ENCODE measurements at regions not wholly inside any gene's neighbourhood (a gene's known extent, or its start where the extent isn't known, plus 50 kb on each side); places are given as distances from the start of the nearest gene placed in this dataset.
"Not testable (repeated sequence)": the region's sequence is repeated elsewhere in the genome, so short reads cannot be mapped to it uniquely, and the experiment has no call there.

DNA sequence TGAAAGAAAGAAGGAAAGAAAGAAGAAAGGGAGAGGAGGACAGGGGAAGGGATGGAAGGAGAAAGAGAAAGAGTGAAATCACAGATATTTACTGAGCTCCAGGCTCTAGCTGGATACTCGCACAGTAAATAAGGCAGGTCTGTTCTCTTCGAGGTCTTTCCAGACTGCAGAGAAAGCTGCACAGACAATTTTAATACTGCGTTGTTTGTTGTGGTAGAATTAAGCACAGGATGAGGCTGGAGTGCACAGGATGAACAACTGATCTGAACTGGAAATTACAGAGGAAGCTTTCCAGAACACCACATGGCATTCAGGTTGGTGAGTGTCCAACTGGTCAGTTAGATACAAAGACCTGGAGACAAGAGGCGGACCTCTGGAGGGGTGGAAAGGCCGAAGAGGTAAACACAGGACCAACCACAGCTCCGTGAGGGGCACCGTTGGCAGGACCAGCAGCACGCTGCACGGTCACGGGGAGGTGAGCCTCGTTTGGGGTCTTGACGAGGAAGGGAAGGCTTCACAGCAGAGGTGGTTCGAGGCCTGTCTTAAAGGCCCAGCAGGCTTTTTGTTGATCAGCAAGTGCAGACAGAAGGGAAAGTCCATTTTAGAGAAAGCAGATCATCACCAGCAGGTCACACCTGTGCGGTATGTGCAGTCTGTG is 121.7 kb downstream of the ATP6V0E2 start:
- DNase-seq (ENCODE audit: low read depth) = not testable (repeated sequence)

DNA sequence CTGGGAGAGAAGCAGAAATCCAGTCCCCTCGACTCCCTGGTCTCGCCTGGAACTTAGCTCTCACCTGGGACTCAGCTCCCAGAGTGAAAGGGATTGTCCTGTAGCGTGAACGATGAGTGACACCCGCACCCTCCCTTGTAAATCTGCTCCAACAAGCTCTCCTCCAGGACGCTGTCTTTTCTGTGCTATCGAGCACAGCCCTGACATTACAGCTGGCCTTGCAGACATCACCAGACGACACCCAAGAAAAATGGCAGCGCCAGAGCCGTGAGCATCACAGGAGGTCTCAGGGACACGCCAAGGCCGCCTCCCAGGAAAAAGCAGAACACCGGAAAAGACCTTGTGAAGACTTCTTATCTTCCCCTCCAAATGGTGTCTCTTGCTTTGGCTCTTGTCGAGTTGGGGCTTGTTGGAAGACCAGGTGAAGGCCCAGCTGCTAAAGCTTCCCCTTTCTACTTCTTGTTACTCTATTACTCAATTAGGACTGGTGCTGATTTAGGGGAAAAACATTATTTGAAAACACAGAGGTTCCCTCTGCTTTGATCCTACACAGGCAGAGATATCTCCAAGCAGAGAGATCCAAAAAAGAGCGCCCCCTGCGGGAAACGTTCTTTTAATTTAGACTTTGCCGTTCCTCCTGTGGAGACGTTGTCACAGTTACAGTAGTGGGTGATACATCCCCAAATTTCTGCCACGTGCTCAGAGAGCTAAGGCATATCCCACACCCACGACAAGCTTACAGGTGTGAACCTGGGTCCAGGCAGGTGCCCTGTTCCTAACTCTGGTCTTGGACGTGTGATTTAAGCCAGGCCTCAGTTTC is 127.2 kb downstream of the ATP6V0E2 start:
- not testable (repeated sequence) for DNase-seq (ENCODE audit: low read depth)

DNA sequence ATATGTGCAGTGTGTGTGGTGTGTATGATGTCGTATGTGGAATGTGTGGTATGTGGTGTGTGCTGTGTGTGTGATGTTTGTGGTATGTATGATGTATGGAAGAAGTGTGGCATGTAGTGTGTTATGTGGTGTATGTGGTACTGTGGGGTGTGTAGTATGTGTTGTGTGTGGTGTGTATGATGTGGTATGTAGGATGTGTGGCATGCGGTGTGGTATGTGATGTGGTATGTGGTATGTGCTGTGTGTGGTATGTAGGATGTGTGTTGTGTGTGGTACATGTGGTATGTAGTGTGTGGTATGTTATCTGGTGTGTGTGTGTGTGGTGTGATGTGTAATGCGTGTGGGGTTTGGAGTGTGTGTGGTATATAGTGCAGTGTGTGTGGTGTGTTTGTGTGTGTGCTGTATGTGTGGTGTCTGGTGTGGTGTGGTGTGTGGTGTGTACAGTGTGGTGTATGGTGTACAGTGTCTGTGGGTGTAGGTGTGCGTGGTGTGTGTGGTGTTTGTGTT is 129.6 kb downstream of the ATP6V0E2 start:
- DNase-seq (ENCODE audit: low read depth) = no peak

DNA sequence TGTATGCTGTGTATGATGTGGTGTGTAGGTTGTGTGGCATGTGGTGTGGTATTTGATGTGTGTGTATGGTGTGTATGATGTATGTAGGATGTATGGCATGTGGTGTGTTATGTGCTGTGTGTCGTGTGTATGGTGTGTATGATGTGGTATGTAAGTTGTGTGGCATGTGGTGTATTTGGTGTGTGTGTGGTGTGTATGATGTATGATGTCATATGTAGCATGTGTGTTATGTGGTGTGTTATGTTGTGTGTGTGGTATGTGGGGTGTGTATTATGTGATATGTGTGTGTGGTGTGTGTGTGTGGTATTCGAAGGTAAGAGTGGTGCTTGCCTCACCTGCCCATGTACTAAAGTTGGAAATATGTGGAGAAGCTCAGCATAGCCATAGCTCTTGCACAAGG is 130.2 kb downstream of the ATP6V0E2 start:
- not testable (repeated sequence) for DNase-seq (ENCODE audit: low read depth)

DNA sequence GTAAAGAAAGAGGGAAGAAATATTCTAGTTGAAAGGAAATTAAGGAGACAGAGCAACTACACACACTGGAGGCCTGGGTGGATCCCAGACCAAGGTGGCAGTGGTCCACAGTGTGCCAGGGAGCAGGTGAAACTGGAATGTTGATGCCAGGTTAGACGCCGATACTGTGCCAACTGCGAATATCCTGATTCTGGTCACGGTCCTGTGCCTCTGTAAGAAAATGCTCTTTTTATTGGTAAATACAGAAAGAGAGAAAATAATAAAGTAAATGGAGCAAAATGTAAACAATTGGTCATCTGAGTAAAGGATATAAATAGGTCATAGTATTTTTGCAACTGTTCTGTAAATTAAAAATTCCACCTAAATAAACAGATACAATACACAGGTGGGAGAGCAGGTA is 131.1 kb downstream of the ATP6V0E2 start:
- DNase-seq (ENCODE audit: low read depth) = not testable (repeated sequence)

DNA sequence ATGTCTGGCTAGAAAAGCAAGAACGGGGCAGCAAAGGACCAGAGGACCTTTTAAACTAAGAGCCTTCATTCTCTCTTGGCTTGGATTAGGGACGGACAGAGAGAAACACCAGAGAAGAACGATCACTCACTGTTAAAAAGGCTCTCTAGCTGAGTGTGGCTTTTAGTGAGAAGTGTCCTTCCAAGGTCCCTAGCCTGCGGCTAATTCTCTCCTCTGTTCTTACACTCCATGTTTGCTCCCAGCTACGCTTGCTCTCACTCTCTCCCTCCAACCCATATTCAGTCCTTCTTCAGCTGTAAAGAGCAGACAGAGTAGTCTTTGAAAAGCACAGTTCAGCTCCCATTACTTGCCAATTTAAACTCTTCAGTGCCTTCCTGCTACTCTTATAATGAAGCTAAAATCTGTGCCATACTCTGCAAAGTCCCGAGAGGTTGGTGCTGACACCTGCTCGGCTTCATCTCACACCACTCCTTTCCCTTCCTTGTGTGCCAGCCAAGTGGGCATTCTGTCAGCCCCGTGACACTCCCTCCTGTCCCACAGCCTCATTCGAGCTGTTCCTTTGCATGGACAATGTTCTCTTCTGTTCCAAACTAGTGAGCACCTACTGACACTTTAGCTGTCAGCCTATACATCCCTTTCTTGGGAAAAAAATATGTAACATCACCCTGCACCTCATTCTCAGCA is 136.0 kb downstream of the ATP6V0E2 start:
- not testable (repeated sequence) for DNase-seq (ENCODE audit: low read depth)

DNA sequence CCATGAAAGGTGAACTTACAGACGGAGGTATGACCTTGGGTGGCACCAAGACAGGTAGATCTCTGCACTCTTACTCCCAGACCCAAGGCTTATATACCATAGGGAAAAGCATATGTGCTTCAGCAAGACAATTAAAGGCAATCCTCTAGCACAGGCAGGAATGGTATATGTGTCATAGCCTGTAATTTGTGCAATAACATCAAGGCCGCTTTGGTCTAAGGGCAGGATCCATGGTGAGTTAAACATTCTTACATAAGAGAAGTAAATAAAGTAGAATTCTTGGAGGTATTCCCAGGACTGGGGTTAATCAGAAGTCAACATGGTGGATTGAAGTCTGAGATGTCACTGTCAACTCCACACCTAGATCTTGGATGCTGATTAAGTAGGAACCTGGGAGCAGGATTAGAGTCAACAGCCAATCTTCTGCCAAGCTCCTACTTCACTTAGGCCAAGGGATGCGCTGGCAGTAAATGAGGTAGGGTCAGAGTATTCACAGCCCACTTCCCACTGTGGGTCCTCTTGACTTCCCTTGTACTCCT is 143.0 kb downstream of the ATP6V0E2 start:
- not testable (repeated sequence) for DNase-seq (ENCODE audit: low read depth)

DNA sequence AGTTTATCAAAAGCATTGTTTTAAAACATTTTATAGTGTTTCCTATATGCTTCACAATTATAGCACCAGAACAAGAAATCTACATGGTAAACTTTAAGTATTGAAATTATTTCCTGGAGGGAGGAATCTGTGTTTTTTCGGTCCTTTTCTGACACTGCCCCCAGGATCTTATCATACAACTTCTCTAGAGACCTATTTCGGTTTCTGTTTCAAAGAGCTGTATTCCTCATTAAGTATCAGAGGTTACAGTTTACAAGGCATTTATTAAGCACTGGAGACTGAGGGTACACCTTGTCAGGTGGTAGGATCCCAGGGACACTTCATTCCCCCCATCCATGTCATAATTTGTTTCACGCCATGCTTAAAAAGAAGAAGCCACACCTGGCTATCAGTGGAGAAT is 146.4 kb downstream of the ATP6V0E2 start:
- not testable (repeated sequence) for DNase-seq (ENCODE audit: low read depth)

DNA sequence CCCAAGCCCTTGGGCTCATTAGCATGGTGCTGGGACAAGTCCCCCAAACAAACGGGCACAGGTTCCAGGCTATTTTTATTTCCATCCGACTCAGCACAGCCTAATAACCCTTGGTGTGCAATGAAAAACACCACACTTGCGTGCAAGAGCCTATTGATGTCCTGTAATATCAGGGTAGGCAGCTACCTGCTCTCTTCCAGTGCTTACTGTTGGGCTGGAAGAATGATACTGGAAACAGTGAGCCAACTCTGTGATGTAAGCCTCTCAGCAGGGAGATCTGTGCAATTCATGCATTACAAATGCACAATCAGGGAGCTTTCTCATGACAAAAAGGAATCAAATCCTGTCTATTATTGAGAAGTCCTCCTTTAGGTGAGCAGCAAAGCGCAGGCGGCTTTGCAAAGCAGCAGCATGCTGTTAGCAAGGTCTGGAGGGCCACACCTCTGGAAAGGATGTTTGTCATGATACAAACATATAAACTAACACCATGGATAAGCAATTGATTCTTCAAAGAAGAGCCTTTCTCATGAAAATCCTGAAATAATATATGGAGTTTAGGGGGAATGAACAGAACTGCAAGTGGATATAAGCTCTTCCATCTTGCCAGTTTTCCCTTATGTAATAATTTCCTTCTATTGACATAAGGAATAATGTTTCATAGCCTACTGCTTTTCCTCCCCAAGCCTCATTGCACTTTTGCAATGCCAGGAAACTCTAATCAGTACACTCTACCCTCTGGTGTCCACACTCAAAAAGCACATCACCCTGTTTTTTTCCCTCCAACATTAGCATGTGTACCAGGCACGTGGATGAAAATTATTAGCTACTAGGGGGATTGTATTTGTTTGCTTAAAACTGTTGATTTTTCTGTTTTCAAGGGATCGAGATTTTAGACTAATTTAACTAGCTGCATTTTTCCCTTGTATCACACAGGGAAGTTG is 151.1 kb downstream of the ATP6V0E2 start:
- not testable (repeated sequence) for DNase-seq (ENCODE audit: low read depth)

DNA sequence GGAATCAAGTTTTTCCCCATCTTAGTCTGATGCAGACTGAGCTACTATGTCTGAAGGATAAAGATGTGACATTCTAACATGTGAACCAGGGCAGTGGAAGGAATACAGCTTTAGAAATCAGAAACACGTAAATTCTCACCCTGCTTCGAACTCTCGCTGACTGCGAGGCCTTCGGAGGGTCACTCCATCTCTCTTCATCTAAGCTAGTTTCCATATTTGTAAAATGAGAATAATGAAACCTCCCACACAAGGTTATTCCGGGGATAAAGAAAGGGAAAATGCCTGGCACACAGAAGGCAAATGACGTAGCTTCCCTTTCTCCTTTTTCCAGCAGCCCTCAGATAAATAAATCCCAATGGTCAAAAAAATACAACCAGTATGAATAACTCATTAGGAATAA is 152.0 kb downstream of the ATP6V0E2 start:
- DNase-seq (ENCODE audit: low read depth) = not testable (repeated sequence)

DNA sequence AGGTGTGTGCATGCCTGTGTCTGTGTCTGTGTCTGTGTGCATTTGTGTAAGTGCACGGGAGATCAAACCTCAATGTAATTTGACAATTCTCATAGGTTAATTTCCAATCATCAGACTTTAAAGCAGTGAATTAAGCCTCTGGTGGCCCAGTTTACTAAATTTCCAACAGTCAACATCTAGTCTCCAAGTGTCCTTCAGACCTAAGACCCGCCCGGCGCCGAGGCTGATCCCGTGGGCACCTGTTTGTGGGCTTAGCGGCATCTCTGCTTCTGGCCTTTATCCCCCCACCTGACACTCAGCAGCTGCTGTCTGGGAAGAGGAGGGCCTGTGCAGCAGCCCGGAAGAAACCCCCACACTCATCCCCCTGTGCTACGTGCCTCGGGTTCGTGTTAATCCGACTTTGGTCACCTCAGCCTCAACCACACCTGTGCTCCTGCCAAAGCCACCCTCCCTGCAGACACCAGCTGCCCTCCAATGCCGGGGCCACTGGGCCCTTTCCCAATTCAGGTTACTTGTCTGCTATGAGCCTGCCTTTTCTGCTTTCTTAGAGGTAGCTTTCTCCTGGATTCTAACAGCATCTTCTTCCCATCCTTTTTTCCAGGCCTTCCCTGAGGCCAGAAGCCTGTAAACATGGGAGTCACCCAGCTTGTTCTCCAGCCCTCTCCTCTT is 154.7 kb downstream of the ATP6V0E2 start:
- not testable (repeated sequence) for DNase-seq (ENCODE audit: low read depth)

DNA sequence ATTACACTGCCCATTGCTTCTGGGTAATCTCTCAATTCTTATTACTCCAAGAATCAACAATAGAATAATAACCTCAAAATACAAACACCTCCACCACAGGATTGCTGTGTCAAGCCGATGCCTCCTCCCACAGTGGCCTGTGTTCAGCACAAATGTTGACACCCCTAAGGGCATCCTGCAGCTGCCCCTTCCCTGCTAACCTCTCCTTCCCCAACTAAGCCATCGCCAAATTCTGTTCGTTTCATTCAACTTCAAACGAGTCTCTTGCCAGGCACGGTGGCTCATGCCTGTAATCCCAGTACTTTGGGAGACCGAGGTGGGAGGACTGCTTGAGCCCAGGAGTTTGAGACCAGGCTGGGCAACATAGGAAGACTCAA is 155.2 kb downstream of the ATP6V0E2 start:
- not testable (repeated sequence) for DNase-seq (ENCODE audit: low read depth)

DNA sequence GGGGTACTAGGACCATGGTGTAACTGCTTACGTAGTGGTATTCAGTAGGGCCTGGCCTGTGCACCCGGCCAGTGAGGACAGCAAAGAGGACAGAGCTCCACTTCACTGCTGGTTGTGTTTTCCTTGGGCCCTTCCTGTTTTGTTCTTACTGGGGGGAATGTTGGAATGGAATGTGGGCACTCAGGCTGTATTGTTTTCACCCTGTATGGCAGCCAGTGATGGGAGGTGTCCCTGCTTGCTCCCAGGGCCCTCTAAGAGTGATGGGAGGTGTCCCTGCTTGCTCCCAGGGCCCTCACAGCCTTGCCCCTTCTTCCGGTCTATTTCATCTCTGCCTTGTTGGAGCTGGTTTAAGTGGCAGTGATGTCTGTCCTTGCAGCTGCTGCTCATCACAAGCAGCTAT is 158.0 kb downstream of the ATP6V0E2 start:
- not testable (repeated sequence) for DNase-seq (ENCODE audit: low read depth)

DNA sequence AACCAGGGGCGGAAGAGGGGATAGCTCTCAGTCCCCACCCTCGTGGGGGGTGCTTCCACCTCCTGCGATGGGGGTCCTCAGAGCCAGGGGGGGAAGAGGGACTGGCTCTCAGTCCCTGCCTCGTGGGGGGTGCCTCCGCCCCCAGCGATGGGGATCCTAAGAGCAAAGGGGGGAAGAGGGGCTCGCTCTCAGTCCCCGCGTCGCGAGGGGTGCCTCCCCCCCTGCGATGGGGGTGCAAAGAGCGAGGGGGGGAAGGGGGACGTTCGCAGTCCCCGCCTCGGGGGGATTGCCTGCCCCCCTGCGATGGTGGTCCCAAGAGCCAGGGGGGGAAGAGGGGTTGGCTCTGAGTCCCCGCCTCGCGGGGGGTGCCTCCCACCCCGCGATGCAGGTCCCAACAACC is 159.9 kb downstream of the ATP6V0E2 start:
- not testable (repeated sequence) for DNase-seq (ENCODE audit: low read depth)

DNA sequence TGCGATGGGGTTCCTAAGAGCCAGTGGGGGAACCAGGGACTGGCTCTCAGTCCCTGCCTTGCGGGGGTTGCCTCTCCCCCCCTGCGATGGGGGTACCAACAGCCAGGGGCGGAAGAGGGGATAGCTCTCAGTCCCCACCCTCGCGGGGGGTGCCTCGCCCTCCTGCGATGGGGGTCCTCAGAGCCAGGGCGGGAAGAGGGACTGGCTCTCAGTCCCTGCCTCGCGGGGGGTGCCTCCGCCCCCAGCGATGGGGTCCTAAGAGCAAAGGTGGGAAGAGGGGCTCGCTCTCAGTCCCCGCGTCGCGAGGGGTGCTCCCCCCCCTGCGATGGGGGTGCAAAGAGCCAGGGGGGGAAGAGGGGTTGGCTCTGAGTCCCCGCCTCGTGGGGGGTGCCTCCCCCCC is 162.0 kb downstream of the ATP6V0E2 start:
- DNase-seq (ENCODE audit: low read depth) = not testable (repeated sequence)

DNA sequence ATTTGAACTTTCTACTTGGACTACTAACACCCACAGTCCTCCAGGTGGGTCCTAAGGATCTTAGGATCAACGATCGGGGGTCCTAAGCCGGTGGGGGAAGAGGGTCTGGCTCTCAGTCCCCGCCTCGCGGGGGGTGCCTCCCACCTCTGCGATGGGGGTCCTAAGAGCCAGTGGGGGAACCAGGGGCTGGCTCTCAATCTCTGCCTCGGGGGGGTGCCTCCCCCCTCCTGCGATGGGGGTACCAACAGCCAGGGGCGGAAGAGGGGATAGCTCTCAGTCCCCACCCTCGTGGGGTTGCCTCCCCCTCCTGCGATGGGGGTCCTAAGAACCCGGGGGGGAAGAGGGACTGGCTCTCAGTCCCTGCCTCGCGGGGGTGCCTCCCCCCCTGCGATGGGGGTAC is 165.3 kb downstream of the ATP6V0E2 start:
- DNase-seq (ENCODE audit: low read depth) = not testable (repeated sequence)

DNA sequence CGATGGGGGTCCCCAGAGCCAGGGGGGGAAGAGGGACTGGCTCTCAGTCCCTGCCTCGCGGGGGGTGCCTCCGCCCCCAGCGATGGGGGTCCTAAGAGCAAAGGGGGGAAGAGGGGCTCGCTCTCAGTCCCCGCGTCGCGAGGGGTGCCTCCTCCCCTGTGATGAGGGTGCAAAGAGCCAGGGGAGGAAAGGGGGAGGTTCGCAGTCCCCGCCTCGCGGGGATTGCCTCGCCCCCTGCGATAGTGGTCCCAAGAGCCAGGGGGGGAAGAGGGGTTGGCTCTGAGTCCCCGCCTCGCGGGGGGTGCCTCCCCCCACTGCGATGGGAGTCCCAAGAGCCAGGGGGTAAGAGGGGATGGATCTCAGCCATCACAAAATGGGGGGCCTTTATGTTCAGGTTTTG is 168.5 kb downstream of the ATP6V0E2 start:
- not testable (repeated sequence) for DNase-seq (ENCODE audit: low read depth)

DNA sequence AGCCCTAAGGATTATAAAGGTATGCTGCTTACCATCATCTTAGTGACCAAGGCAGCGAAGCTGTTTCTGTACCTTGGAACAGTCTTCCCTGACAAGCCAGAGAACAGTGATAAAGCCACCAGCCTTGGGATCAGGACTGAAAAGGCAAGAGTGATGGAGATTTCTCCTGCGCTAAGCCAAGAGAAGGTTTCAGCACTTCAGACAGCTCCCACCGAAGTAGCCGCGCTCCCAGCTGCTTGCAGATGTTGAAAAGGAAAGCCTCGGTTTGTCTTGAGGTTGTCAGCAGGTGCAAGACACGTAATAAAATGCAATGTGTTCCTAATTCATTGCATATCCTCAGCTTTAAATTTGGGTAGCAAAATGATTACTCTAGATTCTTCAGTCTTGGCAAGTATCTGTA is 171.0 kb downstream of the ATP6V0E2 start:
- DNase-seq (ENCODE audit: low read depth) = not testable (repeated sequence)

DNA sequence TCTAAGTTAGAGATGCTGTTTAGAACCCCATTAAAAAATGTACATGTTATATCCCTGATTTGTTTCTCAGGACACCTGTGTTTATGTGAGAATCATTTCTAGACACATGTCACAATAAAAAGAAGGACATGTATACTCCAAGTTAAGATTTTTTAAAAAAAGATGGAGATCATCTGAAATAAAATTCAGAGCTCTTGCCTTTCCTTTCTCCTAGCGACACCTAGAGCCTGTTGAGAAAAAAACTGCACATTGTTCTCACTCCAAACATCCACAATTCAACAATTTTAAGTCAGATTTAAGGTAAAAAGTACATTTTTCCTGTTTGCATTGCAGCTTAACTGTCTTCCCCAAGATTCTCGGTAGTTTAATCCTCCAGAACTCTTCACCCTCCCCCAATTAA is 171.8 kb downstream of the ATP6V0E2 start:
- DNase-seq (ENCODE audit: low read depth) = not testable (repeated sequence)

Measured in stimulated activated CD8-positive, alpha-beta memory T cell treated with anti-CD3 and anti-CD28 coated beads, Interleukin-15, amount 100 ng/mL, for 24 hours (primary cell).